Pancreas (tissue), 10 donors: ENCODE measurements at regions not wholly inside any gene's neighbourhood (a gene's known extent, or its start where the extent isn't known, plus 50 kb on each side); places are given as distances from the start of the nearest gene placed in this dataset.

Experiments
- ATAC-seq, 4 donors: fragments of 200-7000 bp; cut with Tn5 transposase; one replicate each; pipeline versions ENCODE4 v1.8.0 to v1.9.1; 2020; ENCODE audit warnings: mild to moderate bottlenecking in 4 of 4, moderate library complexity in 4 of 4
- DNase-seq, 6 donors: peaks; one replicate each; pipeline ENCODE4 v3.0.0-alpha.2; 2020
- FAIRE-seq: peaks from 2 replicates; lab custom pipeline; 2012; peaks lifted over from hg19 to GRCh38; lab: Jason Lieb, UNC
- H3K27ac ChIP-seq, 4 donors: fragments of 200-600 bp; sonication (generic); 1 replicate in 3 of 4; 2 replicates in 1 of 4; pipeline versions ENCODE4 v1.5.0 to v1.8.0; 2020
- H3K27me3 ChIP-seq, 4 donors: fragments of 200-600 bp; one replicate each; pipeline ENCODE4 v1.8.0; 2021
- H3K36me3 ChIP-seq, 3 donors: fragments of 200-600 bp; sonication (generic) in 1 of 3; one replicate each; pipeline versions ENCODE4 v1.5.0 to v1.8.0; 2020 to 2021
- H3K4me1 ChIP-seq, 3 donors: fragments of 200-600 bp; one replicate each; pipeline ENCODE4 v1.8.0; 2021
- H3K4me3 ChIP-seq, 4 donors: fragments of 200-600 bp; sonication (generic) in 2 of 4; one replicate each; pipeline versions ENCODE4 v1.5.0 to v1.8.0; 2020 to 2021
- H3K9me3 ChIP-seq, 4 donors: fragments of 200-600 bp; one replicate each; pipeline ENCODE4 v1.8.0; 2021
- WGBS, 2 donors: extraction: QIAGEN DNeasy Blood & Tissue Kit; methylation state at CpG; one replicate each; pipeline ENCODE4 v1.1.7; 2013; 5-methylcytosine and 5-hydroxymethylcytosine counted together
- intact Hi-C, 3 donors: fragments of 100-400 bp; cut with DNase I; formaldehyde crosslinking; loops; one replicate each; pipeline versions ENCODE4 v1.11.1 to v1.14.2; 2022
- TF ChIP-seq, protein P1 (sequence below), 4 donors: fragments of 200-600 bp; sonication (generic) in 3 of 4; IDR thresholded peaks; one replicate each; pipeline versions ENCODE4 v1.5.0 to v1.8.0; 2021; ENCODE audit warnings: antibody characterized with exemption in 4 of 4
- donor health status: healthy with polysubstance abuse.
- donor health status: DM: no; HTN: no; CAD: no; lungs with moderate emphysema.
- donor health status: DM: no; HTN: no; CAD: no.
- donor health status: control.
- donor health status: control.
- donor health status: Bipolar disorder and iron deficiency.
- donor health status: DM: yes; HTN: yes; CAD: no.
- donor health status: DM: no; HTN: no; CAD: no.
- donor health status: DM: no; HTN: no; CAD: no.
- donor health status: DM: yes; HTN: yes; CAD: no.

DNA sequence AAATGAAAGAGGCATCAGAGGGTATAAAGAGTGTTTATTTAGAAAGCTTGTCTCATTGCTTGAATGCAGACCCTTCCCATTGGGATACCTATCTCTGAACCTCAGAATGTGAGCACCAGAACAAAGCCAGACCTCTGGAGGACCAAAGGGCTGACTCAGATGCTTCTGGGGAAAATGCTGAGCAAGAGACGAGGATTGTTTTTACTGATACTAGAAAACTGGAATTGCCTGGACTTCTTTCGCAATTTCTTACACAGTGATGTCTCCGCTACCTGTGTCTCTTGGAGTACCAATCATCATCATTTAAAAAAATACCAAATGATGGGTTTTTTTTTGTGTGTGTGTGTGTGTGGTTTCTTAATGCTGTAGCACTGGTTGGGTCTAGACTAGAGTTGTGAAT lies 55.6 kb upstream of the CCDC85A start:
- intact Hi-C loops = loop anchor here in 1 of 3 donors (10.0 kb wide), 1 partner anchor 413 kb away; no protein-coding TSS in a partner anchor
- FAIRE-seq = no peak
- Histone ChIP-seq H3K4me1 (no peaks in the 10 kb centered on the region), H3K27me3 (no peaks in the 10 kb centered on the region), H3K4me3 (no peak overlapping the region), H3K36me3 (no peaks in the 10 kb centered on the region), H3K27ac (no peak overlapping the region), H3K9me3 (no peaks in the 10 kb centered on the region)
- WGBS, 2 donors = 85 to 87% methylated on average over 3 of the region's 3 CpGs
- TF ChIP-seq, protein P1, sequence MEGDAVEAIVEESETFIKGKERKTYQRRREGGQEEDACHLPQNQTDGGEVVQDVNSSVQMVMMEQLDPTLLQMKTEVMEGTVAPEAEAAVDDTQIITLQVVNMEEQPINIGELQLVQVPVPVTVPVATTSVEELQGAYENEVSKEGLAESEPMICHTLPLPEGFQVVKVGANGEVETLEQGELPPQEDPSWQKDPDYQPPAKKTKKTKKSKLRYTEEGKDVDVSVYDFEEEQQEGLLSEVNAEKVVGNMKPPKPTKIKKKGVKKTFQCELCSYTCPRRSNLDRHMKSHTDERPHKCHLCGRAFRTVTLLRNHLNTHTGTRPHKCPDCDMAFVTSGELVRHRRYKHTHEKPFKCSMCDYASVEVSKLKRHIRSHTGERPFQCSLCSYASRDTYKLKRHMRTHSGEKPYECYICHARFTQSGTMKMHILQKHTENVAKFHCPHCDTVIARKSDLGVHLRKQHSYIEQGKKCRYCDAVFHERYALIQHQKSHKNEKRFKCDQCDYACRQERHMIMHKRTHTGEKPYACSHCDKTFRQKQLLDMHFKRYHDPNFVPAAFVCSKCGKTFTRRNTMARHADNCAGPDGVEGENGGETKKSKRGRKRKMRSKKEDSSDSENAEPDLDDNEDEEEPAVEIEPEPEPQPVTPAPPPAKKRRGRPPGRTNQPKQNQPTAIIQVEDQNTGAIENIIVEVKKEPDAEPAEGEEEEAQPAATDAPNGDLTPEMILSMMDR (IDR thresholded peaks at IDR 0.05) = no peak
- no peak for ATAC-seq
- DNase-seq = no peak

- H3K4me3 ChIP-seq = no peak overlapping the region
- intact Hi-C loops = loop anchor here in 2 of 3 donors (5.0 to 10.0 kb wide), 2 partner anchors 46 to 413 kb away; no protein-coding TSS in a partner anchor
- TF ChIP-seq, protein P1 (IDR thresholded peaks at IDR 0.05) = peak; percentile 49 to 62 (median 54)
- H3K27ac ChIP-seq = no peak overlapping the region
- WGBS, 2 donors = 46 to 55% methylated on average over 5 of the region's 5 CpGs
- no peaks in the 10 kb centered on the region for H3K4me1 ChIP-seq
- H3K9me3 ChIP-seq = no peaks in the 10 kb centered on the region
- peak; percentile 70 to 88 (median 76) for ATAC-seq
- no peaks in the 10 kb centered on the region for H3K36me3 ChIP-seq
- H3K27me3 ChIP-seq = no peaks in the 10 kb centered on the region
- DNase-seq = peak in 3 of 6 donors; percentile 23 to 57 (median 27)
- FAIRE-seq = no peak
Observed at GRCh38 chr2:56130463-56131070, 53.2 kb upstream of the CCDC85A start.

DNA sequence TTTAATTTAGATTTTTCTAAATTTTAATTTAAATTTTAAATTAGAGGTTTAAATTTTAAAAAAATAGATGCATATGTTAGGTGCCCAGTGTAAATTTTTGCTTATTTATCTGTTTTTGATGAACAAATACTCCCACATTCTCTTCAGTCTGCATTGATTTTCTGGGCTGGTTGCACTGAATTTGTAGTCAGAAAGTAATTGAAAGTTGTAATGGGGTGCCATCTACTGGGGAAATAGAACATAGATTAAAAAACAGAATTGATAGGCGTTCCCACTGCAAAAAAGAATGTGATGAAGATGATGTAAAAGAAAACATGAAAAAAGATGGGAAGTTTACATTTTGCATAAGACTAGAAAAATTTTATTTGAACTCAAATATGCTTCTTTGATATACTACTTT lies 51.7 kb upstream of the CCDC85A start:
- peak; percentile 83 for FAIRE-seq
- ATAC-seq = peak; percentile 61 to 76 (median 72)

DNA sequence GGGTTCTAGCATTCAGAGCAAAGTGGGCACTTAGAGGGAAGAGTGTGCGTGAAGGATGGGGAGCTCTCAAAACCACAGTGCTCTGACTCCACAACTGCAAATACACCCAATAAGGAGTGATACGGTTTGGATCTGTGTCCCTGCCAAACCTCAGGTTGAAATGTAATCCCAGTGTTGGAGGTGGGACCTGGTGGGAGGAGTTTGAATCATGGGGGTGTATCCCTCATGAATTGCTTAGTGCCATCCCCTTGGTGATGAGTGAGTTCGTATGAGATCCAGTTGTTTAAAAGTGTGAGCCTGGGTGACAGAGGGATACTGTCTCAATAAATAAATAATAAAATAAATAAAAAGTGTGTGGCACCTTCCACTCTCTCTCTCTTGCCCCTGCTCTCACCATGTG lies 50.3 kb upstream of the CCDC85A start:
- no peaks in the 10 kb centered on the region for H3K27me3 ChIP-seq
- no peak overlapping the region for H3K4me3 ChIP-seq
- TF ChIP-seq, protein P1 (IDR thresholded peaks at IDR 0.05) = no peak
- no peaks in the 10 kb centered on the region for H3K9me3 ChIP-seq
- FAIRE-seq (no peak), ATAC-seq (no peak), DNase-seq (no peak)
- 47% methylated on average over 3 of the region's 3 CpGs for WGBS, 2 donors
- H3K4me1 ChIP-seq = no peaks in the 10 kb centered on the region
- H3K36me3 ChIP-seq = no peaks in the 10 kb centered on the region
- H3K27ac ChIP-seq = no peak overlapping the region
- intact Hi-C loops = loop anchor here in 2 of 3 donors (5.0 to 10.0 kb wide), 2 partner anchors 49 to 416 kb away; no protein-coding TSS in a partner anchor

More for the DNA sequence above, 51.7 kb upstream of the CCDC85A start:
- Histone ChIP-seq H3K9me3 (no peaks in the 10 kb centered on the region), H3K27me3 (no peaks in the 10 kb centered on the region), H3K4me3 (no peak overlapping the region), H3K36me3 (no peaks in the 10 kb centered on the region), H3K4me1 (no peaks in the 10 kb centered on the region), H3K27ac (no peak overlapping the region)
- intact Hi-C loops = loop anchor here in 2 of 3 donors (5.0 to 10.0 kb wide), 2 partner anchors 47 to 415 kb away; no protein-coding TSS in a partner anchor
- 0 to 5% methylated on average over 1 of the region's 1 CpG for WGBS, 2 donors
- DNase-seq = no peak
- TF ChIP-seq, protein P1 (IDR thresholded peaks at IDR 0.05) = peak in 3 of 4 donors; percentile 34 to 44 (median 39)
